H1 (cell line): ENCODE measurements at regions not wholly inside any gene's neighbourhood (a gene's known extent, or its start where the extent isn't known, plus 50 kb on each side); places are given as distances from the start of the nearest gene placed in this dataset.

Source experiments
- CTCF ChIA-PET: fragments of 300-600 bp; sonication (Branson Sonifier 250); formaldehyde crosslinking; loops from one replicate; lab custom pipeline; 2021; ENCODE audit not compliant: partially characterized antibody; lab: Charles Lee
- POLR2A ChIA-PET: fragments of 300-600 bp; sonication (Branson Sonifier 250); formaldehyde crosslinking; loops from one replicate; lab custom pipeline; 2021; ENCODE audit warnings: inconsistent platforms; ENCODE audit not compliant: partially characterized antibody; lab: Charles Lee
- DNase-seq, 2 experiments: peaks; one replicate each; pipeline versions ENCODE4 v3.0.0 to v3.0.0-alpha.2; 2010 to 2022; ENCODE audit warnings: low spot score in 2 of 2, low read depth in 1 of 2, mixed read lengths in 1 of 2
- FAIRE-seq: peaks from 2 replicates; lab custom pipeline; 2011; peaks lifted over from hg19 to GRCh38; lab: Jason Lieb, UNC
- H2AFZ ChIP-seq: 2 replicates; pipeline ENCODE4 v1.8.1; 2012; ENCODE audit warnings: low read length, inconsistent platforms
- H2AK5ac ChIP-seq: 2 replicates; pipeline ENCODE4 v1.6.1; 2013; ENCODE audit warnings: low read depth, low read length
- H2BK120ac ChIP-seq: replicated peaks from 2 replicates; pipeline ENCODE3; 2013; ENCODE audit warnings: low read depth, low read length, inconsistent platforms
- H2BK12ac ChIP-seq: 2 replicates; pipeline ENCODE4 v1.6.1; 2013; ENCODE audit warnings: low read depth, low read length
- H2BK15ac ChIP-seq: 2 replicates; pipeline ENCODE4 v1.6.1; 2013; ENCODE audit warnings: low read length
- H2BK20ac ChIP-seq: 2 replicates; pipeline ENCODE4 v1.6.1; 2013; ENCODE audit warnings: low read length
- H2BK5ac ChIP-seq: 2 replicates; pipeline ENCODE4 v1.6.1; 2013; ENCODE audit warnings: low read depth, low read length
- H3K14ac ChIP-seq: 2 replicates; pipeline ENCODE4 v1.6.1; 2013; ENCODE audit warnings: inconsistent platforms; ENCODE audit not compliant: insufficient read length
- H3K18ac ChIP-seq: 2 replicates; pipeline ENCODE4 v1.6.1; 2013; ENCODE audit warnings: low read length; ENCODE audit errors: extremely low read depth
- H3K23ac ChIP-seq: 2 replicates; pipeline ENCODE4 v1.6.1; 2013; ENCODE audit warnings: inconsistent platforms; ENCODE audit not compliant: insufficient read length
- H3K23me2 ChIP-seq: 2 replicates; pipeline ENCODE4 v1.6.1; 2013; ENCODE audit warnings: low read depth, low read length
- H3K27ac ChIP-seq: 2 replicates; pipeline ENCODE4 v1.6.1; 2011; ENCODE audit warnings: low read depth, low read length, inconsistent platforms
- H3K27me3 ChIP-seq, 4 experiments: replicated peaks in 1 of 4; 1 replicate in 1 of 4; 2 replicates in 3 of 4; pipeline versions ENCODE4 v1.6.1 to v1.8.1; 2011 to 2013; ENCODE audit warnings: low read length in 3 of 4, mild to moderate bottlenecking in 3 of 4, inconsistent platforms in 2 of 4, mixed read lengths in 2 of 4, moderate library complexity in 1 of 4; ENCODE audit not compliant: control insufficient read depth in 3 of 4, insufficient read depth in 3 of 4; ENCODE audit errors: extremely low read depth in 1 of 4
- H3K36me3 ChIP-seq, 4 experiments: 2 replicates each; pipeline versions ENCODE4 v1.6.1 to v1.8.1; 2011 to 2013; ENCODE audit warnings: mild to moderate bottlenecking in 4 of 4, low read length in 3 of 4, moderate library complexity in 2 of 4, control low read depth in 1 of 4, inconsistent platforms in 1 of 4; ENCODE audit not compliant: insufficient read depth in 4 of 4, control insufficient read depth in 2 of 4
- H3K4ac ChIP-seq: replicated peaks from 2 replicates; pipeline ENCODE3; 2013; ENCODE audit warnings: low read length, low read depth, mixed read lengths, inconsistent platforms; ENCODE audit not compliant: insufficient read length
- H3K4me1 ChIP-seq, 4 experiments: replicated peaks in 1 of 4; 1 replicate in 1 of 4; 2 replicates in 3 of 4; pipeline versions ENCODE4 v1.6.1 to v1.8.1; 2011 to 2013; ENCODE audit warnings: low read length in 3 of 4, inconsistent platforms in 2 of 4, mixed read lengths in 1 of 4; ENCODE audit not compliant: insufficient read depth in 4 of 4, control insufficient read depth in 3 of 4
- H3K4me2 ChIP-seq, 2 experiments: 2 replicates each; pipeline versions ENCODE4 v1.6.1 to v1.8.1; 2011 to 2013; ENCODE audit warnings: low read depth in 2 of 2, low read length in 2 of 2, control low read depth in 1 of 2, inconsistent platforms in 1 of 2, mild to moderate bottlenecking in 1 of 2; ENCODE audit not compliant: insufficient read depth in 1 of 2
- H3K4me3 ChIP-seq, 4 experiments: fragments of 200-600, 300-600 bp in 1 of 4; sonication (generic), shearing (Covaris generic), sonication (Bioruptor Twin) in 1 of 4; 2 replicates each; pipeline versions ENCODE4 v1.5.1 to v1.8.1; 2011 to 2016; ENCODE audit warnings: low read length in 4 of 4, low read depth in 3 of 4, control low read depth in 2 of 4, inconsistent platforms in 2 of 4, mild to moderate bottlenecking in 2 of 4, mixed read lengths in 1 of 4, moderate library complexity in 1 of 4; ENCODE audit not compliant: insufficient read depth in 2 of 4; ENCODE audit errors: extremely low read depth in 1 of 4
- H3K56ac ChIP-seq: replicated peaks from 2 replicates; pipeline ENCODE3; 2013; ENCODE audit warnings: low read depth, mild to moderate bottlenecking, mixed read lengths, low read length, inconsistent platforms; ENCODE audit not compliant: insufficient read length
- H3K79me1 ChIP-seq: 2 replicates; pipeline ENCODE4 v1.6.1; 2013; ENCODE audit warnings: low read depth, low read length, control low read depth
- H3K79me2 ChIP-seq, 2 experiments: 2 replicates each; pipeline versions ENCODE4 v1.6.1 to v1.8.1; 2012 to 2013; ENCODE audit warnings: low read length in 2 of 2, mild to moderate bottlenecking in 2 of 2, inconsistent platforms in 1 of 2; ENCODE audit not compliant: insufficient read depth in 2 of 2, control insufficient read depth in 1 of 2
- H3K9ac ChIP-seq, 4 experiments: replicated peaks in 1 of 4; 1 replicate in 1 of 4; 2 replicates in 3 of 4; pipeline versions ENCODE4 v1.6.1 to v1.8.1; 2011 to 2013; ENCODE audit warnings: low read depth in 3 of 4, low read length in 3 of 4, control low read depth in 2 of 4, mild to moderate bottlenecking in 2 of 4, moderate library complexity in 2 of 4, inconsistent platforms in 1 of 4; ENCODE audit errors: extremely low read depth in 1 of 4
- H3K9me3 ChIP-seq, 2 experiments: 2 replicates each; pipeline versions ENCODE4 v1.6.1 to v1.8.1; 2012 to 2013; ENCODE audit warnings: mild to moderate bottlenecking in 2 of 2, moderate library complexity in 2 of 2, control low read depth in 1 of 2, inconsistent platforms in 1 of 2, low read depth in 1 of 2, low read length in 1 of 2, mixed read lengths in 1 of 2; ENCODE audit not compliant: insufficient read depth in 2 of 2
- H4K20me1 ChIP-seq, 2 experiments: replicated peaks in 1 of 2; 2 replicates each; pipeline versions ENCODE3 to v1.8.1; 2011 to 2013; ENCODE audit warnings: inconsistent platforms in 2 of 2, low read length in 2 of 2, mild to moderate bottlenecking in 1 of 2; ENCODE audit not compliant: insufficient read depth in 2 of 2, control insufficient read depth in 1 of 2
- H4K5ac ChIP-seq: 2 replicates; pipeline ENCODE4 v1.6.1; 2013; ENCODE audit warnings: low read length, low read depth, mixed read lengths, inconsistent platforms; ENCODE audit not compliant: insufficient read length
- H4K8ac ChIP-seq: 2 replicates; pipeline ENCODE4 v1.8.0; 2013; ENCODE audit warnings: mild to moderate bottlenecking, moderate library complexity, low read length, inconsistent platforms; ENCODE audit not compliant: insufficient read depth; ENCODE audit errors: extremely low read depth
- H4K91ac ChIP-seq: replicated peaks from 2 replicates; pipeline ENCODE3; 2013; ENCODE audit warnings: low read length, mixed read lengths, inconsistent platforms; ENCODE audit not compliant: insufficient read length
- EP300 ChIP-seq, 2 experiments: IDR thresholded peaks; 1 replicate in 1 of 2; 2 replicates in 1 of 2; pipeline ENCODE4 v1.6.1; 2011 to 2012; ENCODE audit warnings: low read depth in 2 of 2, low read length in 2 of 2, mild to moderate bottlenecking in 2 of 2, borderline replicate concordance in 1 of 2, inconsistent platforms in 1 of 2, moderate library complexity in 1 of 2
- GTF2F1 ChIP-seq: IDR thresholded peaks from 2 replicates; pipeline ENCODE4 v1.6.1; 2012; ENCODE audit warnings: low read depth, low read length, improper control_type of control experiment, borderline replicate concordance
- MAX ChIP-seq: IDR thresholded peaks from 2 replicates; pipeline ENCODE4 v1.6.1; 2012; ENCODE audit warnings: inconsistent platforms
- RNF2 ChIP-seq: fragments of 200-900, 300-1000 bp; sonication (generic); IDR thresholded peaks from 2 replicates; pipeline ENCODE4 v1.7.1; 2016; ENCODE audit warnings: borderline replicate concordance, low read depth, mild to moderate bottlenecking, antibody characterized with exemption, low read length; ENCODE audit not compliant: poor library complexity, severe bottlenecking; ENCODE audit errors: missing control alignments
- SAP30 ChIP-seq: fragments of 300-600 bp; sonication (generic); IDR thresholded peaks from 2 replicates; pipeline ENCODE4 v1.7.1; 2012; ENCODE audit warnings: low read length, moderate library complexity, mild to moderate bottlenecking, inconsistent platforms; ENCODE audit not compliant: insufficient read depth, insufficient replicate concordance
- WGBS, 2 experiments: shearing (Covaris generic) in 1 of 2; methylation state at CpG; one replicate each; pipeline versions ENCODE4 v1.1.6 to v1.1.7; 2013 to 2015; ENCODE audit warnings: low lambda C conversion rate in 2 of 2, mixed read lengths in 2 of 2, inconsistent platforms in 1 of 2, low coverage in 1 of 2, missing lambda C conversion rate in 1 of 2; ENCODE audit not compliant: insufficient replicate concordance in 2 of 2, insufficient coverage in 1 of 2, insufficient read length in 1 of 2; ENCODE audit errors: extremely low coverage in 1 of 2, missing lambda C conversion rate in 1 of 2; 5-methylcytosine and 5-hydroxymethylcytosine counted together

GRCh38 chr1:181308098-181308497 is 175.2 kb upstream of the CACNA1E start:
- no peak overlapping the region for H3K23ac ChIP-seq
- no peak overlapping the region for H2BK5ac ChIP-seq
- H3K79me2 ChIP-seq: no peaks in the 10 kb centered on the region
- POLR2A ChIA-PET: no interaction called here
- no peak overlapping the region for H2AFZ ChIP-seq
- no peak overlapping the region for H2AK5ac ChIP-seq
- H3K36me3 ChIP-seq: no peaks in the 10 kb centered on the region
- no peak overlapping the region for H3K56ac ChIP-seq
- H2BK20ac ChIP-seq: no peak overlapping the region
- H4K8ac ChIP-seq: no peak overlapping the region
- DNase-seq (no peak), FAIRE-seq (peak; percentile 28)
- no peaks in the 10 kb centered on the region for H3K23me2 ChIP-seq
- CTCF ChIA-PET: interaction anchor here (1.0 to 1.5 kb wide), 5 partner anchors 15 to 117 kb away, joined by 3 to 4 read pairs (median 3); no protein-coding TSS in a partner anchor
- no peak overlapping the region for H2BK12ac ChIP-seq
- no peak overlapping the region for H3K9ac ChIP-seq
- no peaks in the 10 kb centered on the region; a peak in 1 of 7 replicates for H3K27me3 ChIP-seq
- 0 out of 7 replicates have a peak, but pooled peaks cover 0 to 2% (median 0%) of the 10 kb centered on the region in 4 experiments for H3K4me1 ChIP-seq
- H4K20me1 ChIP-seq: no peaks in the 10 kb centered on the region
- H3K4me2 ChIP-seq: no peak overlapping the region
- no peak overlapping the region for H3K4me3 ChIP-seq
- no peak overlapping the region for H3K18ac ChIP-seq
- no peak overlapping the region for H2BK120ac ChIP-seq
- no peak overlapping the region for H4K5ac ChIP-seq
- H4K91ac ChIP-seq: no peak overlapping the region
- TF ChIP-seq MAX (no peak), GTF2F1 (no peak), SAP30 (no peak), EP300 (IDR thresholded peaks at IDR 0.05; ENCODE audit: borderline replicate concordance in 1 of 2, low read depth in 2 of 2, low read length in 2 of 2) (no peak), RNF2 (no peak)
- no peak overlapping the region for H3K27ac ChIP-seq
- 72% methylated on average over 3 of the region's 3 CpGs; no CpG with 5 or more reads in 1 of the 2 experiments for WGBS, 2 experiments
- peak overlapping the region; percentile 63 for H3K4ac ChIP-seq
- H2BK15ac ChIP-seq: no peak overlapping the region
- H3K14ac ChIP-seq: no peak overlapping the region
- H3K79me1 ChIP-seq: no peaks in the 10 kb centered on the region
- H3K9me3 ChIP-seq: no peaks in the 10 kb centered on the region
